OCI-LY7 (cell line): ENCODE measurements at regions not wholly inside any gene's neighbourhood (a gene's known extent, or its start where the extent isn't known, plus 50 kb on each side); places are given as distances from the start of the nearest gene placed in this dataset.

Experiments
- CTCF ChIP-seq: fragments of 200-600 bp; sonication (generic); conservative IDR thresholded peaks from 2 replicates; pipeline ENCODE4 v1.5.1; 2014; ENCODE audit warnings: mild to moderate bottlenecking, antibody characterized with exemption, low read length, moderate library complexity, mixed read lengths
- EZH2phosphoT487 ChIP-seq: fragments of 200-600 bp; sonication (generic); IDR thresholded peaks from 2 replicates; pipeline ENCODE4 v1.6.1; 2018; ENCODE audit warnings: low read depth, borderline replicate concordance, mild to moderate bottlenecking, mixed run types, antibody characterized with exemption, low read length, moderate library complexity, mixed read lengths

GRCh38 chr6:137640086-137640485 is 145.9 kb upstream of the OLIG3 start:
- TF ChIP-seq CTCF, result no peak
- TF ChIP-seq EZH2phosphoT487, result no peak
